UCSD-AML1 (cell line): ENCODE measurements at regions not wholly inside any gene's neighbourhood (a gene's known extent, or its start where the extent isn't known, plus 50 kb on each side); places are given as distances from the start of the nearest gene placed in this dataset.
"Not testable (repeated sequence)": the region's sequence is repeated elsewhere in the genome, so short reads cannot be mapped to it uniquely, and the experiment has no call there.

Source experiments
- DNase-seq: peaks from one replicate; lab custom pipeline; 2025; ENCODE audit not compliant: unreplicated experiment; lab: John Stamatoyannopoulos, UW

DNA sequence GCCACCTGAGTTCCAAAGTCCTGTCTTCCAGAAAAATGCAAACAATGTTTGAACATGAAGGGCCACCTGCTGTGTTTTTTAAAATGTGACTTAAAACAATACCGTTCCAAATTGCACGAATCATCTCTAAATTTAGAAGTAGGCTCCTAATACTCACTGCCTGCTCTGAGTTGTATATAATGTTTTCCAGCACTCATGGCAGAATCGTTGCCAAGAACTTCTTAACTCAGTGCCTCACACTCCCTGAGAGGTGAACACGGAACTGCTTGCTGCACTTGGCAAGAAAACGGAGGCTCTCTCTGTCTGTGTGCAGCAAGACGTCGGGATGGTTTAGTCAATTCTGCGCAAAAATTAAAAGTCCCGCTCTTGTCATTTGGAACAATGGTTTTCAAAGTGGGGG, 757.3 kb upstream of the AUTS2 start:
- no peak for DNase-seq

DNA sequence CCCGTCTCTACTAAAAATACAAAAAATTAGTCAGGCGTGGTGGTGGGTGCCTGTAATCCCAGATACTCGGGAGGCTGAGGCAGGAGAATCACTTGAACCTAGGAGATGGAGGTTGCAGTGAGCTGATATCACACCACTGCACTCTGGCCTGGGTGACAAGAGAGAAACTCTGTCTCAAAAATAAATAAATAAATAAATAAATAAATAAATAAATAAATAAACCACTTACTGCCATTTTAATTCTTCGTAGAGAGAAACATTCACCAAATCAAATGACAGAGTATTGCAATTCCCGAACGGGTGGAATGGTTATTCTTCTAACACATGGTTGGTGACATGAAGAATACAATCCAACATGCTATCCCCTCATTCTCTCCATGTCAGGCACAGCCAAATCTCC, 754.3 kb upstream of the AUTS2 start:
- not testable (repeated sequence) for DNase-seq

DNA sequence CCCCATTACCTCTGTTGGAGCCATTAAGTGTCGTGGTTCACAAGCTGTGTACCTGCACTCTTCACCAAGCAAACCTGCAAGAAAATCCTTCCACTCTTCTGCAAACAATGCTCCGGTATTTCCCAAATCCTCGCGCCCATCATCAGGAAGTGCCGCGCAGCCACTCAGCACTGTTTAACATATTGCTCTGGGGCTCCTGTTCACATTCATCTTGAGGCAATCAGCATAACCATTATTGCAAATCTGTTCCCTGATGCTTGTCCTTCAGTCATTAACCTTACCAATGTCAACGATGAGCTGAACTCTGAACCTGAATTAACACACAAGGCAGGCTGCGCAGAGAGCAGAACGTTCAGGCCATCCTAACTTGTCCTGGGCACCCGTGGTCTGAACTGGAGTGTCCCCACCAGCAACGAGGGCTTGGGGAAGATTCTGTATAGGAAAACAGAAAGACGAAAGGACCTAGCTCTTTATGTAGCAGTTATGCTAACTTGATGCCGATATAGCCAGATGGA, 751.4 kb upstream of the AUTS2 start:
- DNase-seq: no peak

DNA sequence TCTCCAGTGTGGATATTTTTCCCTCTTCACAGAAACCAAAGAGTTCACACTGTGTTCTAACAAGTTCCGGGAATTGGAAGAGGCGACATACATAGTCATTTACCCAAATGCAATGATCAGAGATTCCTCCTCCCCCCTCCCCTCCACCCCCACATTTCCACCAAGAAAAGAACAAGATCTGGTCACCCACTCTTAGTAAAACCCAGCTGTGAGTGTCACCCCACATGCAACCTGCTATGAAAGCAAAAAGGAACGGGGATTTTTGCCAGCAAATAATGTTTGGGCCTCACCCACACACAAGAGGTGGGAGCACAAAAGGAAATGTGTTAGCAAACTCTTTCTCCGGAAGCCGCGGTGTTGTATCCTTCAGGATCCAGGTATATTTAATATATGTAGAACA, 745.0 kb upstream of the AUTS2 start:
- DNase-seq: no peak

DNA sequence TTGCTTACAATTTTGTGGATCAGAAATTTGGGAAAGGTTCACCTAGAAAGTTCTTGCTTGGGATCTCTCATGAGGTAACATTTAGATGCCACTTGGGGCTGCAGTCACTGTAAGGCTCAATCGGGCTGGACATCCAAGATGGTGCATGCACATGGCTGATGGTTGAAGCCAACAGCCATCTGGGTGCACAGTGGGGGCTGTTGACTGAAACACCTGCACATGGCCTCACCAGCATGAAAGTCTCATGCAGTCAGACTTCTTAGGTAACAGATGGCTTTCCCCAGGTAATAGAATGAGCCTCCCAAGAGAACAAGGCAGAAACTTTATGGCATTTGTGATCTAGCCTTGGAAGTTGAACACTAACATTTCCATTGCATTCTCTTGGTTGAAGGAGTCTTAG, 740.7 kb upstream of the AUTS2 start:
- DNase-seq: no peak

DNA sequence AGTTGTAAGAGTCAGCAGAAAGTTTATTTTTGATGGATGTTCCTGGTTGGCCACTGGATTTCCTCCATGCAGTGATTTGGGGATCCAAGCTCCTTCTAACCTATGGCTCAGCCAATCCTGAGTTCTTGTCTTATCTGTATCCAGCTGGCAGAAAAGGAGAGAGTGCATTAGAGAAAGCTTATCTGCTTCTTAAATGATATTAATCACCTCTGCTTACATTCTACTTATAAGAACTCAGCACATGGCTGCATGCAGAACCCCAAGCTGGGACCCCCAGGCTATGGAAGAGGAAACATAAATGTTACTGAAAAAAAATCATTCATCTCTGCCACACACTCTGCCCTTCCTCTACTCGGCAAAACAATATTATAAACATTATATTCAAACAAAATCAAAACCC, 739.8 kb upstream of the AUTS2 start:
- DNase-seq: no peak

DNA sequence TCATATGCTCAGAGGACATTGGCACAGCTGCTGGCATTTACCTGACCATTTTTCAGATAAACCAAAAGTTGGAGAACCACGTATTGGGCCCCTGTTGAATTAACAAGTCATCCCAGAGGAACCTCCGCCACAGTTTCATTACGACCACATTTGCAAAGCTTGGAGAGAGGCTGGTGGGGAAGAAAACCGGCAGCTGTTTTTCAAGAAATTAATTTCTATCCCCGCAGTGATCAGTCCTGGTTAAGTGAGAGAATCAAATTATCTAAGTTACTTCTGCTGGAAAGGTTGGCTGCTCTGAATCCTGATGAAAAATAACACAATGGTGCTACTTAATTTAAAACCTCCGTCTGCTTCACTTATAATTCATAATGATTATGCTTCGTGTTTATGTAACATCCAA, 737.1 kb upstream of the AUTS2 start:
- DNase-seq: no peak

DNA sequence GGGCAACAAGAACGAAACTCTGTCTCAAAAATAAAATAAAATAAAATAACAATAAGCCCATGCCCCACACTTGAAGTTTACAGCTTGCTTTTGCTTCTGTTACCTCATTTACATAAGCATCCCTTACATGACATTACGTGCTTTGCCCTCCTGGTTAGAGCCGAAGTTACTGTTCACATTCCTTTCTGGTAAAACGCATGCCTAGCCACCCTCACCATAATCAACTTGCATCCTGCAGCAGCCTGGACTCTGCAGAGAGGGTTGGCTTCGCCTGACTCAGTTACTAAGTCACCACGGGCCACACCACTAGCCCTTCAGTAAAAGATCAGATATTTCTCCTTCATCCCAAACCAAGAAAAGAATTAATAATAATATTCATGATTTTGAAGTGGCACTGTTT, 736.0 kb upstream of the AUTS2 start:
- DNase-seq: no peak

DNA sequence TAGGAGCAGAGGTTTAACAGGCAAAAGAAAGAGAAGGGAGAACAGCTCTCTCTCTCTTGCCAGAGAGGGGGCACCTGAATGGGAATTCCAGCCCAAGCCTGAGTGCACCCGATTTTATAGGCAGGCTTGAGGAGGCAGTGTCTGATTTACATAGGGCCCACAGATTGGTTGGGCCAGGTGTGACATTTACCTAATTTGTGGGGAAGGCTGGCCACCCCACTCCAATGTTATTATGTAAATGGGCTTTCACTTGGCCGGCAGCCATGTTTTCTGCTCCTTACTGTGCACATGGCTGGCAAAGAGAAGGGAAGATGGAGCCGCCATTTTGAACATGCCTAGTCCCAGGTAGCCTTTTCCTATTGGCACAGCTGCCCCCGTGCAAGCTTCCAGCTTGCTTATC, 735.5 kb upstream of the AUTS2 start:
- no peak for DNase-seq

DNA sequence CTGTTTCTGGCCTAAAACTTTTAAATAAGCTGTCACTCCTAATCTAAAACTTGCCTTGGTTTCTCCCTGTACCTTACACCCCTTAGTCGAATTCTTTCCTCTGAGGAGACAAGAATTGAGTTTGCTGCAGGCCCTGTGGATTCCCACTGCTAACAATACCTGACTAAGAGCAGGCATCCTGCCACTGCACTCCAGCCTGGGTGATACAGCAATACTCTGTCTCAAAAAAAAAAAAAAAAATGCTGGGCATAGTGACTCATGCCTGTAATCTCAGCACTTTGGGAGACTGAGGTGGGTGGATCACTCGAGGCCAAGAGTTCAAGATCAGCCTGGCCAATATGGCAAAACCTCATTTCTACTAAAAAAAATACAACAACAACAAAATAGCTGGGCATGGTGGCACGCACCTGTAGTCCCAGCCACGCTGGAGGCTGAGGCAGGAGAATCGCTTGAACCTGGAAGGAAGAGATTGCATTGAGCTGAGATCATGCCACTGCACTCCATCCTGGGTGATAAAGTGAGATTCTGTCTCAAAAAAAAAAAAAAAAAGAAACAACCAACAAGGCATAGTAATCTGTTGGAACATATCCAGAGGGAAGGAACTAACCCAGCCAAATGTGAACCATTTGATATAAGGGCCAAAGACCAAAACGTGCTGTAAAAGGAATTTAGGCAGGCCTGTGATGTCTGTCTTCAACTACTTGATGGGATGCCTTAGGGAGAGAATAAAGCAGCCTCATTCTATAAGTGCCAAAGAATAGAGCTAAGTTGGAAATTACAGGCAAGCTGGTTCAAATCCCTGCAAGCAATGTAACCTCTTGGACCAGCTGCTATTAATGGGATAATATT, 732.7 kb upstream of the AUTS2 start:
- DNase-seq: no peak

DNA sequence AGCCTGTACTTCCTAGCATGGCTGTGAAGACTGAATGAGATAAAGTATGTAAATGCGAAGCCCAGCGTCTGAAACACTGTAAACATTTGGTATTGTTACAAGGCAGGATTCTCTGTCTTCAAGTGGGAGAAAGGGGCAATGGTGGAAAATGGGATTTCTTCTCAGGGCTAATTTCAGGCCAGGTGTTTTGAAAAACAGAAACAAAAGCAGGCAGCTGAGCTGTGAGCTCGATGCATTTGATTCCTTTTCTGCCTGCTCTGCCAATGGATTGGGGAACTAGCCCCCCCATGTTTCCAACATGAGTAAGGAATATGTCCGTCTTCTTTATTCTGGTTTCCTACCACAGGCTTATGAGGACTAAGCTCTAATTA, 732.1 kb upstream of the AUTS2 start:
- DNase-seq: no peak

DNA sequence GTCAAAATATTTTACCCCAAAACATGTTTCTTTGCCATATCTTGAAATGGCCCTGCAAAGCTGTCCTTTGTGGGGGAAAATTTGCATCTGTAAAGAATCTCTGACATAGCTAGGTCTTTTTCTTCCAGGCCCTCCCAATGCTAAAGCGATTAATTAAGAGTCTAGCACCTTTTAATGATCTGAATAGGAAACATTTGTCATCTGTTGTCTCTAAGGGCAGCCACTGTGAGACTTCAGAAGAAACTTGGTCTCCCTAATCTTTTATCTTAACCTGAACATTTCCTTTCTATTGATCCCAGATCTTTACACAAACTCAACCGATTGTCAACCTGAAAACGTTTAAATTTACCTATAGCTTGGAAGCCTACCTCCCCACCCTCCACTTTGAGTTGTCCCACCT, 731.6 kb upstream of the AUTS2 start:
- DNase-seq: not testable (repeated sequence)

DNA sequence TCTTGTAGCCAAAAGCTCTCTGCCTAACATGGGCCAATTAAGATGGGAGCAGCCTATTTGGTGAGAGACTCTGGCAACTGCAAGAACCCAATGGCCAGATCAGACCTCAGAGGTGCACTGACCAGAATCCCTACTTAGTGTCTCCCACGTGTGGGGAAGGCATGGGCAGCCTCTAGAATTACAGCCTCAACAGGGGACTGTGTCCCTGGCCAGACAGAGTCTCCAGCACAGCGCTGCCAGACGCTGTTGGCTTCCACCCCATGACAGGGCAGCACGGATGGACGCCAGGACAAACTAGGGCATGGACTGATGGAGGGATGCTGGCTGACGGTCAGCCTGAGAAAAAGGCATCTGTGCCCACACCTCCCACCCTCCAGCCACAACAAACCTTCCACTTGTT, 729.3 kb upstream of the AUTS2 start:
- no peak for DNase-seq

DNA sequence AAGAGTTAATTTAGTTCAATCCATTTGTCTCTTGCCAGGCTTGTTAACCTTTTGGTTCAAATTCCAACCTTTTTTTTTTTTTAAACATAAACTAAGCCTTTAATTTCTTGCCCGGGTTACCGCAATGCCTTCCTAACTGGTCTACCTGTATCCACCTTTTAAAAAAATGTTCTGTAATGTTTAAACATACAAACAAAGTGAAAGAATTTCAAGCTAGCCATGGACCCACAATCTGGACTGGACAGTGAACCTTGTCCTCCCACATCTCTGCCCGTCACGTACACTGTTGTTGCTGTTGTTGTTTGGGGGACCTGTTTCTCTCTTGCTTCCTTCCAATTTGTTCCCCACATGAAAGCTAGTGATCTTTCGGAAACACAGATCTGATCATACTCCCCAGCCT, 724.7 kb upstream of the AUTS2 start:
- DNase-seq: no peak

DNA sequence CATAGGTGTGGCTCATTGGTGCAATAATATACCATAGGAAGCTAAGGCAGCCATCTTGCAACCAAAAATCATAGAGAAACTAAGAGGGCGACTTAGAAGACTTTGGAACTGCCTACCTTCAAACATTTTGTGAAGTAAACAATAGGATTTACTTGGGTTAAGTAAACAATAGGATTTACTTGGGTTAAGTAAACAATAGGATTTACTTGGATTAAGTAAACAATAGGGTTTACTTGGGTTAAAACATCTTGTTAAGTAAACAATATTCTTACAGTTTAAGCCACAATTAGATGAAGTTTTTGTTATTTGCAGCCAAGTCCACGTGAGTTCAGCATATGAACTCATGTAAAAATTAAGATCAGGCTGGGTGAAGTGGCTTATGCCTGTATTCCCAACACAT, 722.4 kb upstream of the AUTS2 start:
- no peak for DNase-seq

DNA sequence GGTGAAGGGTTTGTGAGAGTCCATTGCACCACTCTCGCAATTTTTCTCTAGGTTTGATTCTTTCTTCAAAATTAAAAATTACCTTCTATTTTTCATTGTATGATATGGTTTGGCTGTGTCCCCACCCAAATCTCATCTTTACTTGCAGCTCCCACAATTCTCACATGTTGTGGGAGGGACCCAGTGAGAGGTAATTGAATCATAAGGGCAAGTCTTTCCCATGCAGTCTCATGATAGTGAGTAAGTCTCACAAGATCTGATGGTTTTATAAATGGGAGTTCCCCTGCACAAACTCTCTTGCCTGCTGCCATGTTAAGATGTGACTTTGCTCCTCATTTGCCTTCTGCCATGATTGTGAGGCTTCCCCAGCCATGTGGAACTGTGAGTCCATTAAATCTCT, 711.2 kb upstream of the AUTS2 start:
- not testable (repeated sequence) for DNase-seq

DNA sequence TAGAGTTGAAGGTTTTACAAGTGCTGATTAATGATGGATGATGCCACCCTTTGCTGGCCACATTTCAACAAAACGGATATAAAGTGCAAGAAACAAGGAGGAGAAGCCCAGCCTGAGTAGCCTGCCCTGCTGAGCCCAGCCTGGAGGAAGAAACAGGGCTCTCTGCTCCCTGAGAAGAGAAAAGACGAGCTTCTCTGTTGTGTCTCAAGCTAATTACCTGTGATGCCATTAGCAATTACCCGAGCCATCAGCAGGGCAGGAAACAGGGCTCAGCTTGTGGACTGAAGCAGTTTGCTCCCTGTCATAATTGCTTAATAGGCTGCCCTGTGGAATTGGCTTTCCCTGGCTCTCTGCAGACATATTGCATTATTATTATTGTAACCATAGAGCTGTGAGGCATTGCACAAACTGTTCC, 709.3 kb upstream of the AUTS2 start:
- no peak for DNase-seq

DNA sequence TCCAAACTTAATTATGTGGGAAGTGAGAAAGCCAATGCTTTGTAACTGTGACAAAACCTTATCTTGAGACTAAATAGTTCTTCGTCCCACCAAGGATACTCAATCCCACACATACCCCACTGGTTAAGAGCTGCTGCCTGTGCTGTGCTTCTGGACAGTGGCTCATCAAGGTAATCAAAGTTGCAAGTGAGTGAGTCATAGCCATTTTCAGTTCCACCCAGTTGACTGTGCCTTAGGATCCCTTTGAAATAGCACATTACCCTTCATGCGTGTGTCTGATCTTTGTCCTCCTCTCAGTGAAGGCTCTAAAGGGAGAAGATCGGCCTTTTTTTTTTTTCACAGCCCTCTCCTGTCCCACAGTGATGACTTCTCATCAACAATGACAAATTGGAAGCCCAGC, 706.0 kb upstream of the AUTS2 start:
- no peak for DNase-seq

DNA sequence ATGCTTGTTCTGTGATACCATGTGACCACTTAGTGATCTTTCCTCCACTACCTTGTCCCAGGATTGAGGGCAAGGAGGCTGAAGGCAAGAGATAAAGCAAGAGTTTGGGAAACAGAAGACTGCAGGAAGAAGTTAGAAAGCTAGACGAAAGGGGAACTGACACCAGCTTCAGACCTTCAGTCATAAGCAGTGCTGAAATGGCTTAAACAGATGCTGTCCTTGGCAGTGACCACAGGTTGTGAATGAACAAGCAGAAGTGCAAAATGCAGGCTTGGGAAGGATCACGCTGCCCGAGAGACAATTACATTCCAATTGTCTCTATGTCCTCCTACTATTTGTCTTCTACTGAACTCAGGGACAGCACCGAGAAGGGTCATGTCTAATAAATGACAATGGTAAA, 704.9 kb upstream of the AUTS2 start:
- no peak for DNase-seq

DNA sequence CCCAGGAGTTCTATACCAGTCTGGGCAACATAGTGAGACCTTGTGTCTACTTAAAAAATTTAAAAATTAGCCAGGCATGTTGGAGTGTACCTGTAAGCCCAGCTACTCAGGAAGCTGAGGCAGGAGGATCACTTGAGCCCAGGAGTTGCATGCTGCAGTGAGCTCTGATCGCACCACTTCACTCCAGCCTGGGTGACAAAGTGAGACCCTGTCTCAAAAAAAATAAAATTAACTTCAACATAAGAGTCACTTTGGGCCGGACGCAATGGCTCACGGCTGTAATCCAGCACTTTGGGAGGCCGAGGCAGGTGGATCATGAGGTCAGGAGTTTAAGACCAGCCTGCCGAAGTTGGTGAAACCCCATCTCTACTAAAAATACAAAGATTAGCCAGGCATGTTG, 699.1 kb upstream of the AUTS2 start:
- DNase-seq: not testable (repeated sequence)

DNA sequence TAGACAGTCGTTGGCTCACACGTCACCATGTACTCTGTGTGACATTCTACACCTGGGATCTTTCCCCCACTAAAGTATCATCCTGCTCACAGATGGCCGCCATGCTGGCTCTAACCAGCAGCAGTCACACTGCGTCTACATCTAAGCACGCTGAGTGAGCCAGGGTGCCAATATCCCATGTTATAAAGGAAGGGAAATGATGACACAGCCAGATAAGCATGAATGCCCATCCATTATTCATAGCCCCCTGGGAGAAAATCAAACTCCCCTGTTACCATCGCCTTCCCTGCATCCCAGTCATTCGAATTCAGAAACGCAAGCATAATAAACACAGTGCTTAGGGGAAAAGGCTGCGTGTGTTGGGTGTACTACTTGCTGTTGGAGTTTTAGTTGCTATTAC, 698.2 kb upstream of the AUTS2 start:
- no peak for DNase-seq

DNA sequence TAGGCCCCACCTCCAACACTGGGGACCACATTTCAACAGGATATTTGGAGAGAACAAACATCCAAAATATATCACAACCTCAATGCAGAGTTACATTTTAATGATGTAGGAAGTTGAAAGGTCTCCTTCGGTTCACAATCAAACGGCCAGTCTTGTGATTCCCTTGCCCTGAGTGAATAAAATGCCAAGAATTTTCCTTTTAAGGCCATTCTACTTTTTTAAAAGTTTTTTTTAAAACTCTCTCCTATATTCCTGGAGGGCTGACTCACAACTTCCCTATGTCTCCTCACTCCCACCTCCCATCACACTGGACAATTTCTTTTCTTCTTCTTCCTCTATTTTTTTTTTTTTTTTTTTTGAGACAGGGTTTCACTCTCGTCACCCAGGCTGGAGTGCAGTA, 693.6 kb upstream of the AUTS2 start:
- DNase-seq: no peak

DNA sequence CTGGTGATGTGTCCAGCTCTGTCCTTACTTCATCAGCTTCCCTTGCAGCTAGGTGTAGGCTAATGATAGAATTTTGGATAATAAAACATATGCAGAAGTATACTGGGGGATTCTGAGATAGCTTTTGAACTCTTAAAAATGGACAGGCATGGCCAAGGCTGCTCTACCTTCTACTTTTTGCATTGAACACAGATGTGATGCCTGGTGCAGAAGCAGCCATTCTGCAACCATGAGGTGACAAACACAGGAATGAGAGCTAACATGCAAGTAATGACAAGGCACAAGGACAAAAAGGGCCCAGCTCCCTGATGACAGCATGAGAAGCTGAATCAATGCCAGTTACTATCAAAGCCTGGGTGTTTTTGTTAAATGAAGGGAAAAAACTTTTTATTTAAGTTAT, 686.5 kb upstream of the AUTS2 start:
- DNase-seq: no peak
